ENCODE measurements at regions not wholly inside any gene's neighbourhood (a gene's known extent, or its start where the extent isn't known, plus 50 kb on each side); places are given as distances from the start of the nearest gene placed in this dataset.
A peak's percentile ranks its signal among the peaks of the same experiment; 100 is the strongest.

GRCh38 chr15:53400986-53401385 lies 358.5 kb downstream of the WDR72 start:
- no peak for DNase-seq (ENCODE audit: low read depth, low spot score)

- no peak for DNase-seq (ENCODE audit: low read depth, low spot score)
Measured at GRCh38 chr15:53397041-53397616, 362.3 kb downstream of the WDR72 start.

- DNase-seq (ENCODE audit: low read depth, low spot score): no peak
Measured at GRCh38 chr15:53395871-53396270, 363.6 kb downstream of the WDR72 start.

- no peak for DNase-seq (ENCODE audit: low read depth, low spot score)
Measured at GRCh38 chr15:53390549-53390948, 368.9 kb downstream of the WDR72 start.

GRCh38 chr15:53389271-53390037 lies 370.0 kb downstream of the WDR72 start:
- DNase-seq (ENCODE audit: low read depth, low spot score): no peak

GRCh38 chr15:53384417-53384816 lies 375.0 kb downstream of the WDR72 start:
- DNase-seq (ENCODE audit: low read depth, low spot score): no peak

GRCh38 chr15:53378096-53378800 lies 381.2 kb downstream of the WDR72 start:
- no peak for DNase-seq (ENCODE audit: low read depth, low spot score)

- DNase-seq (ENCODE audit: low read depth, low spot score): no peak
Measured at GRCh38 chr15:53367740-53368139, 391.7 kb downstream of the WDR72 start.

GRCh38 chr15:53360881-53361280 lies 398.6 kb downstream of the WDR72 start:
- DNase-seq (ENCODE audit: low read depth, low spot score): no peak

GRCh38 chr15:53359038-53359437 lies 400.4 kb downstream of the WDR72 start:
- DNase-seq (ENCODE audit: low read depth, low spot score): no peak

- no peak for DNase-seq (ENCODE audit: low read depth, low spot score)
Measured at GRCh38 chr15:53354874-53355273, 404.6 kb downstream of the WDR72 start.

GRCh38 chr15:53351373-53351772 lies 408.1 kb downstream of the WDR72 start:
- DNase-seq (ENCODE audit: low read depth, low spot score): no peak

GRCh38 chr15:53346583-53346982 lies 412.9 kb downstream of the WDR72 start:
- DNase-seq (ENCODE audit: low read depth, low spot score): no peak

GRCh38 chr15:53331328-53332190 lies 427.9 kb downstream of the WDR72 start:
- DNase-seq (ENCODE audit: low read depth, low spot score): no peak

GRCh38 chr15:53328341-53328740 lies 431.1 kb downstream of the WDR72 start:
- peak; percentile 20 for DNase-seq (ENCODE audit: low read depth, low spot score)

- no peak for DNase-seq (ENCODE audit: low read depth, low spot score)
Measured at GRCh38 chr15:53324061-53324460, 435.4 kb downstream of the WDR72 start.

GRCh38 chr15:53323191-53323590 lies 436.3 kb downstream of the WDR72 start:
- DNase-seq (ENCODE audit: low read depth, low spot score): peak; percentile 37

GRCh38 chr15:53320816-53321215 lies 438.6 kb downstream of the WDR72 start:
- DNase-seq (ENCODE audit: low read depth, low spot score): no peak

- DNase-seq (ENCODE audit: low read depth, low spot score): no peak
Measured at GRCh38 chr15:53312707-53313106, 446.8 kb downstream of the WDR72 start.

GRCh38 chr15:53310709-53311108 lies 448.8 kb downstream of the WDR72 start:
- no peak for DNase-seq (ENCODE audit: low read depth, low spot score)

GRCh38 chr15:53307952-53308624 lies 451.4 kb downstream of the WDR72 start:
- peak; percentile 4 for DNase-seq (ENCODE audit: low read depth, low spot score)
